Ishikawa (cell line): ENCODE measurements at regions not wholly inside any gene's neighbourhood (a gene's known extent, or its start where the extent isn't known, plus 50 kb on each side); places are given as distances from the start of the nearest gene placed in this dataset.

Experiments
- CEBPB ChIP-seq: IDR thresholded peaks from 2 replicates; pipeline ENCODE4 v1.6.1; 2012
- CREB1 ChIP-seq: IDR thresholded peaks from 2 replicates; pipeline ENCODE4 v1.6.1; 2012; ENCODE audit warnings: low read depth
- EP300 ChIP-seq: IDR thresholded peaks from 2 replicates; pipeline ENCODE4 v1.6.1; 2012; ENCODE audit warnings: borderline replicate concordance
- MAX ChIP-seq: IDR thresholded peaks from 2 replicates; pipeline ENCODE4 v1.6.1; 2012
- RAD21 ChIP-seq: IDR thresholded peaks from 2 replicates; pipeline ENCODE4 v1.6.1; 2012; ENCODE audit warnings: low read depth
- REST ChIP-seq: IDR thresholded peaks from 2 replicates; pipeline ENCODE4 v1.6.1; 2012; ENCODE audit warnings: low read depth, mild to moderate bottlenecking
- TAF1 ChIP-seq: IDR thresholded peaks from 2 replicates; pipeline ENCODE4 v1.6.1; 2012; ENCODE audit warnings: low read depth, mild to moderate bottlenecking
- TEAD4 ChIP-seq: IDR thresholded peaks from 2 replicates; pipeline ENCODE4 v1.6.1; 2012

- TF ChIP-seq CEBPB (no peak), CREB1 (no peak), REST (no peak), EP300 (no peak), RAD21 (no peak), TEAD4 (no peak), MAX (no peak), TAF1 (no peak)
These were observed 1016.7 kb upstream of the LCORL start for GRCh38 chr4:19038231-19038630.
